Central memory CD8-positive, alpha-beta T cell (primary cell): ENCODE measurements at regions not wholly inside any gene's neighbourhood (a gene's known extent, or its start where the extent isn't known, plus 50 kb on each side); places are given as distances from the start of the nearest gene placed in this dataset.

ENCODE experiments used
- ATAC-seq: fragments of 150-1000 bp; cut with Tn5 transposase; replicated peaks from 2 replicates; pipeline ENCODE4 v1.10.0; 2022; ENCODE audit warnings: mild to moderate bottlenecking, moderate FRiP score, moderate number of reproducible peaks; ENCODE audit not compliant: poor library complexity, severe bottlenecking; ENCODE audit errors: extremely low read depth
- DNase-seq, 2 donors: peaks; one replicate each; pipeline ENCODE4 v3.0.0; 2021; ENCODE audit warnings: low spot score in 2 of 2
- H3K27ac Mint-ChIP-seq: one replicate; pipeline ENCODE4 v1.8.0; 2022; ENCODE audit warnings: low read depth, mild to moderate bottlenecking, moderate library complexity, mixed read lengths
- H3K27me3 Mint-ChIP-seq: one replicate; pipeline ENCODE4 v1.8.0; 2022; ENCODE audit warnings: mixed read lengths
- H3K36me3 Mint-ChIP-seq: one replicate; pipeline ENCODE4 v1.8.0; 2022; ENCODE audit warnings: mild to moderate bottlenecking, moderate library complexity, mixed read lengths; ENCODE audit not compliant: insufficient read depth
- H3K4me1 Mint-ChIP-seq: one replicate; pipeline ENCODE4 v1.8.0; 2022; ENCODE audit warnings: mixed read lengths
- H3K4me3 Mint-ChIP-seq: one replicate; pipeline ENCODE4 v1.8.0; 2022; ENCODE audit warnings: mild to moderate bottlenecking, moderate library complexity, mixed read lengths
- H3K9me3 Mint-ChIP-seq: one replicate; pipeline ENCODE4 v1.8.0; 2022; ENCODE audit warnings: mixed read lengths

GRCh38 chr4:11904117-11904535 is 475.4 kb upstream of the HS3ST1 start:
- no peaks in the 10 kb centered on the region for H3K27me3 Mint-ChIP-seq
- H3K4me1 Mint-ChIP-seq, result no peaks in the 10 kb centered on the region
- no peak for DNase-seq
- H3K36me3 Mint-ChIP-seq, result no peaks in the 10 kb centered on the region
- no peak overlapping the region for H3K4me3 Mint-ChIP-seq
- no peak overlapping the region for H3K27ac Mint-ChIP-seq
- peaks cover 23% of the 10 kb centered on the region for H3K9me3 Mint-ChIP-seq
- ATAC-seq, result no peak

- H3K27me3 Mint-ChIP-seq, result no peaks in the 10 kb centered on the region
- H3K4me1 Mint-ChIP-seq, result no peaks in the 10 kb centered on the region
Observed at GRCh38 chr4:11901089-11901488, 472.4 kb upstream of the HS3ST1 start.

GRCh38 chr4:11900359-11900758 is 471.7 kb upstream of the HS3ST1 start:
- no peak for ATAC-seq
- Mint-ChIP-seq H3K9me3 (peaks cover 31% of the 10 kb centered on the region), H3K4me3 (no peak overlapping the region), H3K27me3 (no peaks in the 10 kb centered on the region), H3K27ac (no peak overlapping the region), H3K36me3 (no peaks in the 10 kb centered on the region), H3K4me1 (no peaks in the 10 kb centered on the region)
- DNase-seq, result no peak

More at GRCh38 chr4:11901089-11901488, 472.4 kb upstream of the HS3ST1 start:
- DNase-seq, result no peak
- H3K9me3 Mint-ChIP-seq, result peaks cover 35% of the 10 kb centered on the region
- H3K27ac Mint-ChIP-seq, result no peak overlapping the region
- ATAC-seq, result no peak
- no peaks in the 10 kb centered on the region for H3K36me3 Mint-ChIP-seq
- H3K4me3 Mint-ChIP-seq, result no peak overlapping the region

GRCh38 chr4:11898796-11899195 is 470.1 kb upstream of the HS3ST1 start:
- no peak for ATAC-seq
- Mint-ChIP-seq H3K4me1 (no peaks in the 10 kb centered on the region), H3K27me3 (no peaks in the 10 kb centered on the region), H3K9me3 (peaks cover 29% of the 10 kb centered on the region), H3K27ac (no peak overlapping the region), H3K36me3 (no peaks in the 10 kb centered on the region), H3K4me3 (no peak overlapping the region)
- DNase-seq, result no peak

- Mint-ChIP-seq H3K27ac (no peak overlapping the region), H3K4me3 (no peak overlapping the region), H3K4me1 (no peaks in the 10 kb centered on the region), H3K27me3 (no peaks in the 10 kb centered on the region), H3K9me3 (peaks cover 17% of the 10 kb centered on the region), H3K36me3 (no peaks in the 10 kb centered on the region)
- ATAC-seq (no peak), DNase-seq (no peak)
Observed at GRCh38 chr4:11895766-11896165, 467.1 kb upstream of the HS3ST1 start.

- ATAC-seq (no peak), DNase-seq (no peak)
- H3K27me3 Mint-ChIP-seq, result no peaks in the 10 kb centered on the region
- no peak overlapping the region for H3K4me3 Mint-ChIP-seq
- H3K9me3 Mint-ChIP-seq, result peaks cover 19% of the 10 kb centered on the region
- H3K36me3 Mint-ChIP-seq, result peaks cover 2% of the 10 kb centered on the region
- no peaks in the 10 kb centered on the region for H3K4me1 Mint-ChIP-seq
- no peak overlapping the region for H3K27ac Mint-ChIP-seq
Observed at GRCh38 chr4:11894977-11895376, 466.3 kb upstream of the HS3ST1 start.

- H3K27ac Mint-ChIP-seq, result no peak overlapping the region
- H3K36me3 Mint-ChIP-seq, result peaks cover 2% of the 10 kb centered on the region
- ATAC-seq, result no peak
- peaks cover 19% of the 10 kb centered on the region for H3K9me3 Mint-ChIP-seq
- DNase-seq, result no peak
- no peaks in the 10 kb centered on the region for H3K4me1 Mint-ChIP-seq
- no peaks in the 10 kb centered on the region for H3K27me3 Mint-ChIP-seq
- no peak overlapping the region for H3K4me3 Mint-ChIP-seq
Observed at GRCh38 chr4:11894221-11894620, 465.5 kb upstream of the HS3ST1 start.

GRCh38 chr4:11889099-11889498 is 460.4 kb upstream of the HS3ST1 start:
- Mint-ChIP-seq H3K9me3 (peaks cover 27% of the 10 kb centered on the region), H3K36me3 (peaks cover 2% of the 10 kb centered on the region), H3K27me3 (no peaks in the 10 kb centered on the region), H3K4me1 (no peaks in the 10 kb centered on the region), H3K4me3 (no peak overlapping the region), H3K27ac (no peak overlapping the region)
- DNase-seq (no peak), ATAC-seq (no peak)

GRCh38 chr4:11881947-11882346 is 453.3 kb upstream of the HS3ST1 start:
- Mint-ChIP-seq H3K27me3 (no peaks in the 10 kb centered on the region), H3K27ac (no peak overlapping the region), H3K9me3 (peaks cover 21% of the 10 kb centered on the region), H3K36me3 (no peaks in the 10 kb centered on the region), H3K4me1 (no peaks in the 10 kb centered on the region), H3K4me3 (no peak overlapping the region)
- DNase-seq (no peak), ATAC-seq (no peak)

GRCh38 chr4:11881364-11881763 is 452.7 kb upstream of the HS3ST1 start:
- Mint-ChIP-seq H3K27me3 (no peaks in the 10 kb centered on the region), H3K27ac (no peak overlapping the region), H3K36me3 (no peaks in the 10 kb centered on the region), H3K4me1 (no peaks in the 10 kb centered on the region), H3K9me3 (peaks cover 25% of the 10 kb centered on the region), H3K4me3 (no peak overlapping the region)
- DNase-seq, result no peak
- no peak for ATAC-seq

GRCh38 chr4:11878241-11878640 is 449.5 kb upstream of the HS3ST1 start:
- H3K27me3 Mint-ChIP-seq, result no peaks in the 10 kb centered on the region
- H3K27ac Mint-ChIP-seq, result no peak overlapping the region
- peaks cover 12% of the 10 kb centered on the region for H3K9me3 Mint-ChIP-seq
- ATAC-seq, result no peak
- H3K36me3 Mint-ChIP-seq, result no peaks in the 10 kb centered on the region
- no peak for DNase-seq
- H3K4me1 Mint-ChIP-seq, result no peaks in the 10 kb centered on the region
- H3K4me3 Mint-ChIP-seq, result no peak overlapping the region

GRCh38 chr4:11876104-11876503 is 447.4 kb upstream of the HS3ST1 start:
- no peaks in the 10 kb centered on the region for H3K27me3 Mint-ChIP-seq
- DNase-seq (no peak), ATAC-seq (no peak)
- H3K27ac Mint-ChIP-seq, result no peak overlapping the region
- H3K9me3 Mint-ChIP-seq, result peaks cover 12% of the 10 kb centered on the region
- H3K36me3 Mint-ChIP-seq, result no peaks in the 10 kb centered on the region
- H3K4me3 Mint-ChIP-seq, result no peak overlapping the region
- H3K4me1 Mint-ChIP-seq, result no peaks in the 10 kb centered on the region

- no peaks in the 10 kb centered on the region for H3K9me3 Mint-ChIP-seq
- H3K27ac Mint-ChIP-seq, result no peak overlapping the region
- no peaks in the 10 kb centered on the region for H3K27me3 Mint-ChIP-seq
- no peak for ATAC-seq
- no peaks in the 10 kb centered on the region for H3K36me3 Mint-ChIP-seq
- H3K4me3 Mint-ChIP-seq, result no peak overlapping the region
- no peaks in the 10 kb centered on the region for H3K4me1 Mint-ChIP-seq
- no peak for DNase-seq
Observed at GRCh38 chr4:11869191-11869870, 440.6 kb upstream of the HS3ST1 start.
